Duodenal mucosa (tissue), 2 donors: ENCODE measurements at regions not wholly inside any gene's neighbourhood (a gene's known extent, or its start where the extent isn't known, plus 50 kb on each side); places are given as distances from the start of the nearest gene placed in this dataset.

Experiments used
- H3K27ac ChIP-seq: one replicate; pipeline ENCODE4 v1.7.0; 2013; ENCODE audit warnings: low read depth, low read length
- H3K27me3 ChIP-seq, 2 donors: one replicate each; pipeline ENCODE4 v1.7.0; 2013; ENCODE audit warnings: low read length in 2 of 2, control low read depth in 1 of 2; ENCODE audit not compliant: insufficient read depth in 2 of 2, control insufficient read depth in 1 of 2
- H3K36me3 ChIP-seq, 2 donors: one replicate each; pipeline ENCODE4 v1.7.0; 2013; ENCODE audit warnings: low read length in 2 of 2, control low read depth in 1 of 2; ENCODE audit not compliant: insufficient read depth in 2 of 2, control insufficient read depth in 1 of 2
- H3K4me1 ChIP-seq, 2 donors: one replicate each; pipeline ENCODE4 v1.7.0; 2013; ENCODE audit warnings: low read length in 2 of 2, control low read depth in 1 of 2; ENCODE audit not compliant: insufficient read depth in 2 of 2, control insufficient read depth in 1 of 2
- H3K4me3 ChIP-seq, 2 donors: one replicate each; pipeline ENCODE4 v1.7.0; 2013; ENCODE audit warnings: low read length in 2 of 2, low read depth in 1 of 2
- H3K9ac ChIP-seq, 2 donors: one replicate each; pipeline ENCODE4 v1.7.0; 2013; ENCODE audit warnings: low read length in 2 of 2, low read depth in 1 of 2
- H3K9me3 ChIP-seq, 2 donors: one replicate each; pipeline ENCODE4 v1.7.0; 2013; ENCODE audit warnings: low read length in 2 of 2, control low read depth in 1 of 2; ENCODE audit not compliant: control insufficient read depth in 1 of 2

DNA sequence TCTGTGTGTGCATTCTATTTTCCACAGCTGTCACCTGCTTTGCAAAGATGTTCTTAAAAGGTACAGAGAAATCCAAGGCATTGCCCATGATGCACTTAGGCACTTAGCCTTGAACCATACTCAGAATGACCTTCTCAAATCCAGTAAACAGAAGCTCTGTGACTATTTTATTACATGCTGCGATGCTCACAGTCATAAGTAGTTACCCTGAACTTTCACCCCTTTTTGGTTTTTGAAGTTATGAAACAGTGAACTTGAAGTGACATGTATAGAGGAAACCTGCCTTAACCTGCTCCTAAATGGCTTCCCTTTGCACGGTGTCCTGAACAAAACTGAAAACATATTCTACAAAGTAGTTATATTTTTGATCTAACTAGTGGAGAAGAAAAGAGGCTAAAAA is 100.4 kb downstream of the SLC10A2 start:
- Histone ChIP-seq H3K9ac (no peak overlapping the region), H3K27me3 (no peaks in the 10 kb centered on the region), H3K27ac (no peak overlapping the region), H3K36me3 (no peaks in the 10 kb centered on the region), H3K4me1 (no peaks in the 10 kb centered on the region), H3K4me3 (no peak overlapping the region), H3K9me3 (no peaks in the 10 kb centered on the region)

DNA sequence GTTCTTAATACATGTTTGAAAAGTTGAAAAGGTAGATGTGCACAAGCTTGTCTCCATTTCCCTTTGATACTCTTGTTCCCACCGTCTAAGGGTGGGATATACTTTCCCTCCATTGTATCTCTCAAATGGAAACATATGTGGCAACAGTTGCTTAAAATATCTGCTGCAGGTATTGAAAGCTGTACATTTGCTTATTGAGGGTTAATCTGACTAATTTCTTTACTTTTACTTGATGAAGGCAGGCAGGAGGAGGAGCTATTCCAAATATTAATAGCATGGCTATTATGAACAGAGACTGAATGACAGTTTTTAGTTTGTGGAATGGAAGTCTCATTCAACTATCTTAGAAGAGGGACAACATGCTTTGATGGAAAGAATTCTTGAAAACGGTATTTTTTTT is 103.8 kb downstream of the SLC10A2 start:
- Histone ChIP-seq H3K27ac (no peak overlapping the region), H3K9ac (no peak overlapping the region), H3K27me3 (no peaks in the 10 kb centered on the region), H3K36me3 (no peaks in the 10 kb centered on the region), H3K4me3 (no peak overlapping the region), H3K4me1 (no peaks in the 10 kb centered on the region), H3K9me3 (no peaks in the 10 kb centered on the region)

DNA sequence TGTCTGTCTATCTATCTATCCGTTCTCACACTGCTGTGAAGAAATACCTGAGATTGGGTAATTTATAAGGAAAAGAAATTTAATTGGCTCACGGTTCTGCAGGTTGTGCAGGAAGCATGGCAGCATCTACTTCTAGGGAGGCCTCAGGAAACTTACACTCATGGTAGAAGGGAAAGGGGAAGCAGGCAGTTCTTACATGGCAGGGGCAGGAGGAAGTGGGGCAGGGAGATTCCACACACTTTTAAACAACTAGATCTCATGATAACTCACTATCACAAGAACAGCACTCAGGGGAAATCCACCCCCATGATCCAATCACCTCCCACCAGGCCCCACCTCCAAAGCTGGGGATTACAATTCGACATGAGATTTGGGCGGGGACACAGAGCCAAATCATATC is 105.3 kb downstream of the SLC10A2 start:
- Histone ChIP-seq H3K4me3 (no peak overlapping the region), H3K9ac (no peak overlapping the region), H3K36me3 (no peaks in the 10 kb centered on the region), H3K27me3 (no peaks in the 10 kb centered on the region), H3K27ac (no peak overlapping the region), H3K9me3 (no peaks in the 10 kb centered on the region), H3K4me1 (no peaks in the 10 kb centered on the region)

GRCh38 chr13:102956449-102956848 is 109.8 kb downstream of the SLC10A2 start:
- Histone ChIP-seq H3K27ac (no peak overlapping the region), H3K9ac (no peak overlapping the region), H3K36me3 (no peaks in the 10 kb centered on the region), H3K27me3 (no peaks in the 10 kb centered on the region), H3K4me3 (no peak overlapping the region), H3K9me3 (no peaks in the 10 kb centered on the region), H3K4me1 (no peaks in the 10 kb centered on the region)

DNA sequence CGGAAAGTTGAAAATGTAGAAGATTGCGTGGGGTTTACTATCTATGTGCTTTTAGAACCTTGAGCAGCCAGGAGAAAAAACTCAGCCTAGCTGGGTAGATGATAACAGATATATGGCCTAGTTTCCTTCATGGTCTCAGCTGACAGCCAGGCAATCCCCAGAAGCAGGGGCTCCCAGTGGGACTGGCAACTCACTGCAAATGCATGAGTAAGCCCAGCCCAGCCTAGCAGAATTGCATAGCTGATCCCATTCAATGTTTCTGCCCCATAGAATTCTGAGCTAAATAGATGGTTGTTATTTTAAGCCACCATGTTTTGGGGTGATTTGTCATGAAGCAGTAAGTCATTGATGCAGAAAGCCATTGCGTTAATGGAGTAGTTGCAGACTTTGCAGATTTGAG is 108.5 kb downstream of the ERCC5 start:
- no peaks in the 10 kb centered on the region for H3K9me3 ChIP-seq
- no peak overlapping the region for H3K4me3 ChIP-seq
- H3K27ac ChIP-seq, result no peak overlapping the region
- H3K27me3 ChIP-seq, result no peaks in the 10 kb centered on the region
- no peak overlapping the region for H3K9ac ChIP-seq
- no peaks in the 10 kb centered on the region for H3K4me1 ChIP-seq
- H3K36me3 ChIP-seq, result no peaks in the 10 kb centered on the region

GRCh38 chr13:102951808-102952207 is 106.0 kb downstream of the ERCC5 start:
- H3K9ac ChIP-seq, result no peak overlapping the region
- H3K9me3 ChIP-seq, result no peaks in the 10 kb centered on the region
- no peaks in the 10 kb centered on the region for H3K27me3 ChIP-seq
- no peak overlapping the region for H3K4me3 ChIP-seq
- no peak overlapping the region for H3K27ac ChIP-seq
- peaks cover 0 to 3% of the 10 kb centered on the region in 2 donors for H3K4me1 ChIP-seq
- H3K36me3 ChIP-seq, result no peaks in the 10 kb centered on the region

GRCh38 chr13:102947745-102948405 is 102.0 kb downstream of the ERCC5 start:
- H3K36me3 ChIP-seq, result no peaks in the 10 kb centered on the region
- no peak overlapping the region for H3K9ac ChIP-seq
- H3K9me3 ChIP-seq, result no peaks in the 10 kb centered on the region
- H3K4me1 ChIP-seq, result peaks cover 9 to 19% of the 10 kb centered on the region in 2 donors
- no peaks in the 10 kb centered on the region for H3K27me3 ChIP-seq
- no peak overlapping the region for H3K4me3 ChIP-seq
- no peak overlapping the region for H3K27ac ChIP-seq

GRCh38 chr13:102945886-102946285 is 100.1 kb downstream of the ERCC5 start:
- Histone ChIP-seq H3K9me3 (peaks cover 0 to 3% of the 10 kb centered on the region in 2 donors), H3K27me3 (no peaks in the 10 kb centered on the region), H3K36me3 (no peaks in the 10 kb centered on the region), H3K4me1 (peaks cover 9 to 19% of the 10 kb centered on the region in 2 donors), H3K9ac (no peak overlapping the region), H3K4me3 (no peak overlapping the region), H3K27ac (no peak overlapping the region)

DNA sequence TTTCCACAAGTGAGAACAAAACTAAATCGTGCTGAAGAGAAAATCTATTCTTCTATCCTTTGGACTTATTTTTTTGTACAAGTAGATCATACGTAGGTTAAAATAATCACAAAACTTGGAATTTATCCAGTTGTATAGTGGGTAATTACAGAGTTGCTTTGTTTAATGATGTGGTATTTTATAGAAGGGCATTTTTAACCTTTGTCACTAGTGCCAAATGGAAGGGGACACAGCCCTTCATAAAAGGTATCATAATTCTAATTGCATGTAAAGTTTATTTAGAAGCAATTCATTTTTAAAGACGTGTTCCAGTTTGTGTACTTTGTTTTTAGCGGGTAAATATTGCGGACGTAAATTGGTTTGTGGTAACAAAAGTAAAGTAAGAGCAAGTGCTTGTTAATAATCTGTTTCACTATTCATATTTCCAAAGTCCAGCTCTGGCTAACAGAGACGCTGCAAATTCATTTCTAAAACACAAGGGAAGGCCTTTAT is 99.5 kb downstream of the ERCC5 start:
- no peak overlapping the region for H3K9ac ChIP-seq
- no peak overlapping the region for H3K27ac ChIP-seq
- no peak overlapping the region for H3K4me3 ChIP-seq
- no peaks in the 10 kb centered on the region for H3K36me3 ChIP-seq
- peaks cover 0 to 5% of the 10 kb centered on the region in 2 donors for H3K9me3 ChIP-seq
- no peaks in the 10 kb centered on the region for H3K27me3 ChIP-seq
- H3K4me1 ChIP-seq, result peaks cover 9 to 19% of the 10 kb centered on the region in 2 donors

GRCh38 chr13:102944821-102945220 is 99.0 kb downstream of the ERCC5 start:
- Histone ChIP-seq H3K4me3 (no peak overlapping the region), H3K36me3 (no peaks in the 10 kb centered on the region), H3K9ac (no peak overlapping the region), H3K27me3 (no peaks in the 10 kb centered on the region), H3K4me1 (peaks cover 9 to 19% of the 10 kb centered on the region in 2 donors), H3K9me3 (peaks cover 0 to 7% of the 10 kb centered on the region in 2 donors), H3K27ac (no peak overlapping the region)
